ENCODE measurements at regions not wholly inside any gene's neighbourhood (a gene's known extent, or its start where the extent isn't known, plus 50 kb on each side); places are given as distances from the start of the nearest gene placed in this dataset.
A peak's percentile ranks its signal among the peaks of the same experiment; 100 is the strongest.
"Not testable (repeated sequence)": the region's sequence is repeated elsewhere in the genome, so short reads cannot be mapped to it uniquely, and the experiment has no call there.

GRCh38 chr11:44417731-44418455 lies 108.0 kb upstream of the ALX4 start:
- DNase-seq (ENCODE audit: low spot score): no peak

DNA sequence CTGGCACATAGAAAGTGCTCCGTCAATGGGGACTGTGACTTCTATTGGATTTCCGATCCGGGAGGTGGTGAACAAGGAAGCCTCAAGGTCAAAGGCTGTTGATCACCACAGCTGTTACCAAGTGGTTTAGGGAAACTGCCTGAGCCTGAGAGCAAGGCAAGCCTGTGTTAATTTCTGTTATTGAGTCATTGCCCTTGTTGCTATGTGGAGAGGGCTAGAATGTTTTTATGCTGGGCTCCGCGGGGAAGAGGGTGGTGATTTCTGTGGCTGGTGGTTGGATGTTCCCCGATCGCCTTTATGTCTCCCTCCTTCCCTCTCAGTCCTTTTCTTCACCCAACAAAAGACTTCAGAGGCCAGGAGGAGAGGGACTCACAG lies 108.5 kb upstream of the ALX4 start:
- DNase-seq (ENCODE audit: low spot score): no peak

DNA sequence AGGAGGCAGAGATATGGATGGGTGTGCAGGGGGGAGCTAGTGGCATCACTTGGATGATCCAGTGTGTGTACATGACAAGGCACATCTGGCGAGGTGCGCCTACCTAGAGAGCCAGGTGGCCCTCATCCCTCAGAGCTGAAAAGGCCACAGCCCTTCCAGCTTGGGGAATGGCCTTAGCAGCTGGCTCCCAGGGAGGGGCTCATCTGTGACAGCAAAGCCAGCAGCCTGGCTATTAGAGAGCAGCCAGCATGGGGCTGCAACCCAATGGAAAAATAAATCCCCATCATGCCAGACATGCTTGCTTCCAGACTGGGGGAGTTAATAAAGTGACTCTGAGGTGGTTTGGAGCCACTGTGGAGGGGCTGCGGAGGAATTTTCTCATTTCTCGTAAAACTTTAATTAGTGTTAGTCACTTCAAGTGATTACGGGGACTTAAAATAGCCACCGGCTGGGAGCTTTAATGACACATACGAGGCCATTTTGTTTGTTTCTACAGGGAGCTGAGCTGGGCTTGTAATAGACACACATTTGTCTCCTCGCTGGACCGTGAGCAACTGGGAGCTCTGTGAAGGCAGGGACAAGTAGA lies 111.2 kb upstream of the ALX4 start:
- DNase-seq (ENCODE audit: low spot score): no peak

- no peak for DNase-seq (ENCODE audit: low spot score)
Measured at GRCh38 chr11:44423289-44423688, 113.3 kb upstream of the ALX4 start.

DNA sequence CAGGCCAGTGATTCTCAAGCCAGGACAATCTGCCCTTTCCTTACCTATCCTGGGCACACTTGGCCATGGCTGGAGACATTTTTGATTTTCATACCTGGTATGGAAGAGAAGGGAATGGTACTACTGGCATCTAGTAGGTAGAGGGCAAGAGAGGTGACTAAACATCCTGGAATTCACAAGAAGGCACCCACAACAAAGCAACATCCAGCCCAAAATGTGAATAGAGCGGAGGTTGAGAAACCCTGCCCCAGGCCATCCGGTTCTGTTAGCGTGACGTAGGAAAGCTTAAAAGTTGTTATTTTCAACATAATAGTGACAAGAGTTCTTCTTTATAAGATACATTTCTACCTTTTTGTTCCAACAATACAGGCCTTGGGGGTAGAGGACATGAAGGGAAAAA lies 114.9 kb upstream of the ALX4 start:
- no peak for DNase-seq (ENCODE audit: low spot score)

GRCh38 chr11:44426119-44426518 lies 116.2 kb upstream of the ALX4 start:
- DNase-seq (ENCODE audit: low spot score): no peak

GRCh38 chr11:44426958-44427357 lies 117.0 kb upstream of the ALX4 start:
- no peak for DNase-seq (ENCODE audit: low spot score)

- no peak for DNase-seq (ENCODE audit: low spot score)
Measured at GRCh38 chr11:44427432-44427831, 117.5 kb upstream of the ALX4 start.

- no peak for DNase-seq (ENCODE audit: low spot score)
Measured at GRCh38 chr11:44430140-44430539, 120.2 kb upstream of the ALX4 start.

DNA sequence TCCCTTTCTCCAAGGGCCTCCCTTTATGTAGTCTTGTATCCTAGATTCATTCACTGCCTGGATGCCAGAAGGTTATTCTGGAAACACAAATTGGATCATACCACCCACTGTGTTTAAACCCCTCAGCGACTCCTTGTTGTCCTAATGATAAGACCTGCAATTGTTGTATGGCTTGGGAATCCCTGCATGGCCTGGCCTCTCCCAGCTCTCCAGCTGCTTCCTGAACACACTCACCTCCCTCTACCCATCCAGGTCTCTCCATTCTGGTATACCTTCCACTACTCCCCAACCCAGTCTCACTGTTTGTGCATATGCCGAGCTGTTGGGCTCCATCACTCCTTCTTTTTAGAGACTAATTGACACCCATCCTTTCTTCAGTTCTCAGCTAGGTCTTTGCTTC lies 124.3 kb upstream of the ALX4 start:
- DNase-seq (ENCODE audit: low spot score): no peak

DNA sequence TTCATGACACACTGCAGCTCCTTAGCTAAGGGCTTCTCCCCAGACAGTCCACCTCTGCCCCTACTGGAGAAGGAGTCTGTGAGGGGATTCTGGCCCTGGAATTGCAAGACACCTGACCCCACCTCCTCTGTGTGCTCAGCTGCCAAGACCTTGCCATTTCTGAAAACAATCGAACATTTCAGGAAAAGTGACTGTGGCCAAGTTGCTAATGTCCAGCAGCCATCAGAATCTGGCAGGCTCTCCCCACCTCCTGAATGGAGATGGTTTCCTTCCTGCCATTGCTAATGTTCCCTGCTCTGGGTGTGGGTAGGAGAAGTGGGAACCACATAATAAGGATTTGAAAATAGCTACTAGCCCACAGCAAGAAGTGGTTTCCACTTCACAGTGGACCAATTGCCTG lies 127.2 kb upstream of the ALX4 start:
- no peak for DNase-seq (ENCODE audit: low spot score)

DNA sequence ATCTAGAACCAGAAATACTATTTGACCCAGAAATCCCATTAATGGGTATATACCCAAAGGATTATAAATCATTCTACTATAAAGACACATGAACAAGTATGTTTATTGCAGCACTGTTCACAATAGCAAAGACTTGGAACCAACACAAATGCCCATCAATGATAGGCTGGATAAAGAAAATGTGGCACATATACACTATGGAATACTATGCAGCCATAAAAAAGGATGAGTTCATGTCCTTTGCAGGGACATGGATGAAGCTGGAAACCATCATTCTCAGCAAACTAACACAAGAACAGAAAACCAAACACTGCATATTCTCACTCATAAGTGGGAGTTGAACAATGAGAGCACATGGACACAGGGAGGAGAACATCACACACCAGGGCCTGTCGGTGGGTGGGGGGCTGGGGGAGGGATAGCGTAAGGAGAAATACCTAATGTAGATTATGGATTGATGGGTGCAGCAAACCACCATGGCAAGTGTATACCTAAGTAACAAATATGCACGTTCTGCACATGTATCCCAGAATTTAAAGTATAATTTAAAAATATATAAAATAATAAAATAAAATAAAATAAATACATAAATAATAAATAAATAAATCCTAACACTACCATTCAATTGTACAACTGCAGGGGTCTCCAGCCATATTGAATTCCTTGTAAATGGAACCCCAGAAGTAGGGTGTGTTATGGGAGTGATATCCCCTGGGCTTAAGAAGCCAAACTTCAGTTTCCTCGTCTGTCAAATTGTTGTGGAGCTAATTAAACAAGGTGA lies 122.4 kb upstream of the CD82 start:
- DNase-seq (ENCODE audit: low spot score): not testable (repeated sequence)

- no peak for DNase-seq (ENCODE audit: low spot score)
Measured at GRCh38 chr11:44443836-44444769, 121.4 kb upstream of the CD82 start.

DNA sequence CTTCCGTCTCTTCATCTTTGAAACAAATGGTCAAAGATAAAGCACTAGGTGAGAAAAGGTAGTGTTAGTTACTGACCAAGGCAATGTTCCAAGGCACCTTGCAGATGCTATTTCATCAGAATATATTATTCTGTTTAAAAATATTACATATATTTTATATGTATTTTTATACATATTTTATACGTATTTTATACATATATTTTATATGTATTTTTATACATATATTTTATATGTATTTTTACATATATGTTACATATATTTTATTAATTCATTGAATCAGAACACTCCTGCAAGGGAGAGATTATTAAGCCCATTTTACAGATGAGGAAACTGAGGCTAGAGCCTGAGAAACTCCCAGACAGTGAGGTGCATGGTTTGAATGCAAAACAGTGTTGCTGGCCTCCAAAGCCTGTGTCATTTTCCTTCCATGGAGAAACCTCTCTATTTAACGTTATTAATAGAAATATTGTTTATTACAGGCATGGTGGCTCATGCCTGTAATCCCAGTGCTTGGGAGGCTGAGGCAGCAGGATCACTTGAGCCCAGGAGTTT lies 120.6 kb upstream of the CD82 start:
- DNase-seq (ENCODE audit: low spot score): no peak

- peak; percentile 21 for DNase-seq (ENCODE audit: low spot score)
Measured at GRCh38 chr11:44445500-44446365, 119.7 kb upstream of the CD82 start.

DNA sequence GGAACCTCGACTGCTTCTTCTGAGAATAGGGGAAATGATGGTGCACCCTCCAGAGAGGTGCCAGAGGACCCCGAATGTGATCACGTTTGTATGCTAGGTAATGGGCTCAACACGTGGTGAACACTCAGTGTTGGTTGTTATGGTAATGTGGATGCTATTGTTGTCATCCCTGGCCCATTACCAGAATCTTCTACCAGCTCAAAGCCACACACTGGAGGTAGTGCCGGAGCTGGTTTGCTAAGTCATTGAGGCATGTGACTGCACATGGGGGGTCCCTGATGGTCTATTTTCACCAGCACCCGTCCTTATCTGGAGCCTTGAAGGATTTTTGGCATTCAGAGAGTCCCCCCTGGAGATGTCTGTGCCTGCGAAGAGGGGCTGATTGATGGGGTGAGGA lies 119.1 kb upstream of the CD82 start:
- no peak for DNase-seq (ENCODE audit: low spot score)

- DNase-seq (ENCODE audit: low spot score): no peak
Measured at GRCh38 chr11:44446996-44447771, 118.3 kb upstream of the CD82 start.

- DNase-seq (ENCODE audit: low spot score): no peak
Measured at GRCh38 chr11:44450295-44450932, 115.0 kb upstream of the CD82 start.

DNA sequence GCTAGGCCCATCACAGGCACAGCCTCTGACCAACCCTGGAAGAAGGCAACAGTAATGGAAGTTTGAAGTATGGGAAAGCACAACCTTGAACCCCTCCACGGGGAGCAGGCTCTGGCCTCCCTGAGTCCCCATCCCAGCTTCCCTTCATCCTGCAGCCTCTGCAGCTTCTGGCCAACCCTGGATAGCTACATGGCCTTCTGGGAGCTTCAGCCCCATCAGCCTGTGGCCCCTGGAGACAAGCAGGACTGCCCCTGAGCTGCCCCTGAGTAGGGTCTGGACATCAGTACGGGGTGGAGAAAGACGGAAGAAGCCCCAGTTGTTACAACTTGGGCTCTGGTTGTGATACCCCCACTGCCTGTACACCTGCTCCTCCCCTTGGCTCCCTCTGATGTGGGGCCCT lies 113.8 kb upstream of the CD82 start:
- DNase-seq (ENCODE audit: low spot score): no peak

Measured in kidney tubule cell (primary cell).